ENCODE measurements at regions not wholly inside any gene's neighbourhood (a gene's known extent, or its start where the extent isn't known, plus 50 kb on each side); places are given as distances from the start of the nearest gene placed in this dataset.

GRCh38 chr1:109817881-109818270 lies 54.2 kb upstream of the EPS8L3 start:
- TF ChIP-seq REST (IDR thresholded peaks at IDR 0.05; ENCODE audit: low read depth): no peak

- TF ChIP-seq NFIC (IDR thresholded peaks at IDR 0.05): no peak
- TF ChIP-seq YY1 (IDR thresholded peaks at IDR 0.05; ENCODE audit: low read depth): no peak
- no peak for TF ChIP-seq EGR1 (IDR thresholded peaks at IDR 0.05)
- TF ChIP-seq CREB1 (IDR thresholded peaks at IDR 0.05; ENCODE audit: low read depth): no peak
- no peak for TF ChIP-seq TEAD4 (IDR thresholded peaks at IDR 0.05)
- no peak for TF ChIP-seq RAD21 (IDR thresholded peaks at IDR 0.05; ENCODE audit: low read depth)
- TF ChIP-seq REST (IDR thresholded peaks at IDR 0.05; ENCODE audit: low read depth): no peak
- TF ChIP-seq TAF1 (IDR thresholded peaks at IDR 0.05; ENCODE audit: low read depth): no peak
Measured at GRCh38 chr1:109816975-109817535, 53.3 kb upstream of the EPS8L3 start.

GRCh38 chr1:109816175-109816811 lies 52.6 kb upstream of the EPS8L3 start:
- TF ChIP-seq FOXM1 (IDR thresholded peaks at IDR 0.05; ENCODE audit: borderline replicate concordance, low read depth) (no peak), EGR1 (IDR thresholded peaks at IDR 0.05) (no peak), CEBPB (IDR thresholded peaks at IDR 0.05) (no peak), YY1 (IDR thresholded peaks at IDR 0.05; ENCODE audit: low read depth) (no peak)

GRCh38 chr1:109815809-109816174 lies 52.1 kb upstream of the EPS8L3 start:
- TF ChIP-seq CREB1 (IDR thresholded peaks at IDR 0.05; ENCODE audit: low read depth): no peak
- TF ChIP-seq EP300 (IDR thresholded peaks at IDR 0.05; ENCODE audit: borderline replicate concordance): no peak
- TF ChIP-seq REST (IDR thresholded peaks at IDR 0.05; ENCODE audit: low read depth): no peak
- TF ChIP-seq TEAD4 (IDR thresholded peaks at IDR 0.05): no peak
- TF ChIP-seq MAX (IDR thresholded peaks at IDR 0.05): no peak
- no peak for TF ChIP-seq TCF12 (IDR thresholded peaks at IDR 0.05; ENCODE audit: low read depth)
- no peak for TF ChIP-seq RAD21 (IDR thresholded peaks at IDR 0.05; ENCODE audit: low read depth)
- no peak for TF ChIP-seq EGR1 (IDR thresholded peaks at IDR 0.05)
- no peak for TF ChIP-seq ZBTB7A (IDR thresholded peaks at IDR 0.05; ENCODE audit: low read depth)

GRCh38 chr1:109814993-109815786 lies 51.5 kb upstream of the EPS8L3 start:
- TF ChIP-seq MAX (IDR thresholded peaks at IDR 0.05) (no peak), RAD21 (IDR thresholded peaks at IDR 0.05; ENCODE audit: low read depth) (no peak), TAF1 (IDR thresholded peaks at IDR 0.05; ENCODE audit: low read depth) (no peak), EGR1 (IDR thresholded peaks at IDR 0.05) (no peak), TCF12 (IDR thresholded peaks at IDR 0.05; ENCODE audit: low read depth) (no peak), ZBTB7A (IDR thresholded peaks at IDR 0.05; ENCODE audit: low read depth) (no peak), EP300 (IDR thresholded peaks at IDR 0.05; ENCODE audit: borderline replicate concordance) (no peak), CEBPB (IDR thresholded peaks at IDR 0.05) (no peak), NFIC (IDR thresholded peaks at IDR 0.05) (no peak)

- TF ChIP-seq USF1 (IDR thresholded peaks at IDR 0.05): no peak
- no peak for TF ChIP-seq REST (IDR thresholded peaks at IDR 0.05; ENCODE audit: low read depth)
- no peak for TF ChIP-seq TAF1 (IDR thresholded peaks at IDR 0.05; ENCODE audit: low read depth)
- TF ChIP-seq TCF12 (IDR thresholded peaks at IDR 0.05; ENCODE audit: low read depth): no peak
- no peak for TF ChIP-seq ZBTB7A (IDR thresholded peaks at IDR 0.05; ENCODE audit: low read depth)
- no peak for TF ChIP-seq TEAD4 (IDR thresholded peaks at IDR 0.05)
Measured at GRCh38 chr1:109814223-109814622, 50.5 kb upstream of the EPS8L3 start.

Data from Ishikawa (cell line).